Thymus (tissue), 11 donors: ENCODE measurements at regions not wholly inside any gene's neighbourhood (a gene's known extent, or its start where the extent isn't known, plus 50 kb on each side); places are given as distances from the start of the nearest gene placed in this dataset.

Source experiments
- DNase-seq, 9 donors: peaks; one replicate each; pipeline ENCODE4 v3.0.0-alpha.2; 2013; ENCODE audit warnings: low spot score in 9 of 9, low read depth in 6 of 9, missing footprints in 1 of 9
- H3K27ac ChIP-seq, 2 donors: one replicate each; pipeline ENCODE4 v1.5.1; 2013; ENCODE audit warnings: control low read depth in 1 of 2, low read depth in 1 of 2, low read length in 1 of 2, mild to moderate bottlenecking in 1 of 2, moderate library complexity in 1 of 2
- H3K27me3 ChIP-seq, 2 donors: one replicate each; pipeline ENCODE4 v1.5.1; 2013; ENCODE audit warnings: low read length in 1 of 2; ENCODE audit not compliant: control insufficient read depth in 2 of 2, insufficient read depth in 1 of 2
- H3K36me3 ChIP-seq, 2 donors: one replicate each; pipeline ENCODE4 v1.5.1; 2013; ENCODE audit warnings: low read length in 1 of 2, mild to moderate bottlenecking in 1 of 2, moderate library complexity in 1 of 2; ENCODE audit not compliant: control insufficient read depth in 2 of 2, insufficient read depth in 2 of 2
- H3K4me1 ChIP-seq, 2 donors: one replicate each; pipeline ENCODE4 v1.5.1; 2013; ENCODE audit warnings: low read length in 2 of 2; ENCODE audit not compliant: control insufficient read depth in 2 of 2, insufficient read depth in 2 of 2
- H3K4me3 ChIP-seq, 2 donors: one replicate each; pipeline ENCODE4 v1.5.1; 2013; ENCODE audit warnings: low read length in 2 of 2, control low read depth in 1 of 2, mild to moderate bottlenecking in 1 of 2
- H3K9me3 ChIP-seq, 2 donors: one replicate each; pipeline ENCODE4 v1.5.1; 2013; ENCODE audit warnings: low read length in 1 of 2, mild to moderate bottlenecking in 1 of 2; ENCODE audit not compliant: control insufficient read depth in 2 of 2, insufficient read depth in 1 of 2
- WGBS: extraction: QIAGEN DNeasy Blood & Tissue Kit; methylation state at CpG from one replicate; pipeline ENCODE4 v1.1.7; 2013; 5-methylcytosine and 5-hydroxymethylcytosine counted together
- donor health status: healthy.

DNA sequence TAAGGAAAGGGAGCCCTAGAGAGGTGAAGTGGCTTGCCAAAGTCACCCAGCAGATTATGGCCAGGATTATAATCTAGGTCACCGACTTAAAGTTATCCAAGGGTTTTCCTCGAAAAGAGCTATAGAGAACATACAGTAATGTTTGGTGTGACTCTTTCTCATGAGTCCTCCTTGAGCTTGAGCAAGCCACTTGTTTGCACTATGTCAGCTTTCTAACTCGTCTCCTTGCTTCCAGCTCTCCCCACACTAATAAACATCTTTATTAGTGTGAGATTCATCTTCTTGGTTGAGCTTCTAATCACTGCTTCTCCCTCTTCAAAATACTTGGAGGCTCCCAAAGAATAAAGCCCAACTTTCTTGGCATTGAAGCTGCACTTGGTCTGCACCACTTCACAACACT is 390.0 kb upstream of the USP24 start:
- no peak overlapping the region for H3K27ac ChIP-seq

GRCh38 chr1:55604749-55605148 is 389.6 kb upstream of the USP24 start:
- Histone ChIP-seq H3K4me1 (no peaks in the 10 kb centered on the region), H3K36me3 (no peaks in the 10 kb centered on the region), H3K4me3 (no peak overlapping the region), H3K9me3 (peaks cover 0 to 6% of the 10 kb centered on the region in 2 donors), H3K27me3 (no peaks in the 10 kb centered on the region), H3K27ac (no peak overlapping the region)
- no peak for DNase-seq
- WGBS = 95% methylated on average over 3 of the region's 3 CpGs

More for the DNA sequence above, 390.0 kb upstream of the USP24 start:
- Histone ChIP-seq H3K4me1 (no peaks in the 10 kb centered on the region), H3K9me3 (peaks cover 0 to 6% of the 10 kb centered on the region in 2 donors), H3K27me3 (no peaks in the 10 kb centered on the region), H3K36me3 (no peaks in the 10 kb centered on the region), H3K4me3 (no peak overlapping the region)
- 73% methylated on average over 3 of the region's 3 CpGs for WGBS
- DNase-seq = no peak

DNA sequence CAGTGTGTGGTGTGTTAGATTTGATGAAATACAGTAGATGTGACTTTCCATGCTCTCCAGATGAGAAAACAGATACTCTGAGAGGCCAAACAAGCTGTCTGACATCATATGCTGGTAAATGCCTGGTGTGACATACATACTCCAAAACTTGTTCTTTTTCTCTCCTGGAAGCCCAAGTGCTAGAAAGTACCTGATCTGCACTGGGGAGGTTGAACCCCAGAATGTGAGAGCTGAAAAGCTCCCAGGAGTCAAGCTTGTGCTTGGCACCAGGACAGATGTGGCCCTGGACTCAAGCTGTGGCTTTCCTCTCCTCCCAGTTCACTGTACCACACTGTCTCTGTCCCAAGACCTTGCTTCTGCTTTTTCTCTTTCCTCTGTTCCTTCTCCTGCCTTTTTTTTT is 389.0 kb upstream of the USP24 start:
- Histone ChIP-seq H3K9me3 (peaks cover 0 to 6% of the 10 kb centered on the region in 2 donors), H3K4me3 (no peak overlapping the region), H3K27ac (no peak overlapping the region), H3K4me1 (no peaks in the 10 kb centered on the region), H3K27me3 (no peaks in the 10 kb centered on the region), H3K36me3 (no peaks in the 10 kb centered on the region)
- no peak for DNase-seq

GRCh38 chr1:55600242-55600641 is 385.1 kb upstream of the USP24 start:
- no peak overlapping the region for H3K27ac ChIP-seq
- H3K4me1 ChIP-seq = no peaks in the 10 kb centered on the region
- no peaks in the 10 kb centered on the region for H3K9me3 ChIP-seq
- no peaks in the 10 kb centered on the region for H3K27me3 ChIP-seq
- no peaks in the 10 kb centered on the region for H3K36me3 ChIP-seq
- no peak for DNase-seq
- no peak overlapping the region for H3K4me3 ChIP-seq

DNA sequence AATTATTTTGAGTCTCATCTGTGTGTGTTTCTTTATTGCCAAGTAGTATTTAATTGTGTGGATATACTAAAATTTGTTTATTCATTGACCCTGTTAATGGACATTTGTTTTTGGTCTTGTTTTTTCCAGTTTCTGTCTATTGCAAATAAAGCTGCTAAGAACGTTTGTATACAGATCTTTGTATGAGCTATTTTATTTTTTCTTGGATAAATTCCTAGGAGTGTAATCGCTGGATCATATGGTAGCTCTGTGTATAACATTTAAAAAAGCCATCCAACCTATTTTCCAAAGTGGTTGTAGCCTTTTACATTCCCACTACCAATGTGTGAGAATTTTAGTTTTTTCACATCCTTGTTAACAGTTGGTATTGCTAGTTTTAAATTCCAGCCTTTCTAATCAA is 382.7 kb upstream of the USP24 start:
- no peak overlapping the region for H3K27ac ChIP-seq
- no peak for DNase-seq
- no peaks in the 10 kb centered on the region for H3K4me1 ChIP-seq
- H3K4me3 ChIP-seq = no peak overlapping the region
- 75% methylated on average over 2 of the region's 2 CpGs for WGBS
- no peaks in the 10 kb centered on the region for H3K27me3 ChIP-seq
- H3K36me3 ChIP-seq = no peaks in the 10 kb centered on the region
- H3K9me3 ChIP-seq = no peaks in the 10 kb centered on the region

- H3K9me3 ChIP-seq = no peaks in the 10 kb centered on the region
- H3K36me3 ChIP-seq = no peaks in the 10 kb centered on the region
- no peak overlapping the region for H3K4me3 ChIP-seq
- H3K27me3 ChIP-seq = no peaks in the 10 kb centered on the region
- H3K27ac ChIP-seq = no peak overlapping the region
- H3K4me1 ChIP-seq = no peaks in the 10 kb centered on the region
- DNase-seq = no peak
- WGBS = 94% methylated on average over 4 of the region's 4 CpGs
Observed at GRCh38 chr1:55594701-55595100, 379.5 kb upstream of the USP24 start.

GRCh38 chr1:55593298-55593697 is 378.1 kb upstream of the USP24 start:
- Histone ChIP-seq H3K27ac (no peak overlapping the region), H3K4me3 (no peak overlapping the region), H3K36me3 (no peaks in the 10 kb centered on the region), H3K27me3 (no peaks in the 10 kb centered on the region), H3K4me1 (no peaks in the 10 kb centered on the region), H3K9me3 (no peaks in the 10 kb centered on the region)
- DNase-seq = no peak

DNA sequence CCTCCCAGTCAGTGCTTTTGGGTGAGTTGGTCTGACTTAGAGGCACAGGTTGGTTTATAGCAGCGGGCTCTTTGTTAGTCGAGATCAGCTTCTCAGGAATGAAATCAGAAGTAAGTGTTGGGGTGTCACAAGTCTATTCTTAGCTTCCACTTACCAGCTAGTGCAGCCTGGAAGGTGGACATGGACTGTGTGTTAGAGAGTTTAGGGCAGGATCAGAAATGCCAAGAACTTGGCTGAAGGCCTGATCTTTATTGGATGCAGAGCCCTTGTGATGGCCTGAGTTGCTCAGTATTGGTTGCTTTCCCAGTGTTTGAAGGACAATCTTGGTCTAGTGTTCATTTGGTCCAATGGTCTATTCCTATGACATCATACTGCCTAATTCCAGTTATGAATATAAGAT is 377.0 kb upstream of the USP24 start:
- Histone ChIP-seq H3K4me3 (no peak overlapping the region), H3K4me1 (no peaks in the 10 kb centered on the region), H3K36me3 (no peaks in the 10 kb centered on the region), H3K9me3 (no peaks in the 10 kb centered on the region), H3K27me3 (no peaks in the 10 kb centered on the region), H3K27ac (no peak overlapping the region)
- DNase-seq = no peak
- 94% methylated on average over 2 of the region's 2 CpGs for WGBS

- H3K9me3 ChIP-seq = no peaks in the 10 kb centered on the region
- no peaks in the 10 kb centered on the region for H3K36me3 ChIP-seq
- H3K4me1 ChIP-seq = no peaks in the 10 kb centered on the region
- peak overlapping the region in 1 of 2 donors; percentile 53 for H3K27ac ChIP-seq
- no peak overlapping the region for H3K4me3 ChIP-seq
- no peaks in the 10 kb centered on the region for H3K27me3 ChIP-seq
- DNase-seq = no peak
- WGBS = 86% methylated on average over 7 of the region's 7 CpGs
Observed at GRCh38 chr1:55589671-55590297, 374.6 kb upstream of the USP24 start.

- 83% methylated on average over 2 of the region's 2 CpGs for WGBS
- no peaks in the 10 kb centered on the region for H3K27me3 ChIP-seq
- DNase-seq = no peak
- H3K36me3 ChIP-seq = no peaks in the 10 kb centered on the region
- H3K9me3 ChIP-seq = no peaks in the 10 kb centered on the region
- H3K4me1 ChIP-seq = no peaks in the 10 kb centered on the region
- H3K27ac ChIP-seq = no peak overlapping the region
- H3K4me3 ChIP-seq = no peak overlapping the region
Observed at GRCh38 chr1:55588309-55588708, 373.1 kb upstream of the USP24 start.
